Neural crest cell (in vitro differentiated cells): ENCODE measurements at regions not wholly inside any gene's neighbourhood (a gene's known extent, or its start where the extent isn't known, plus 50 kb on each side); places are given as distances from the start of the nearest gene placed in this dataset.
"Not testable (repeated sequence)": the region's sequence is repeated elsewhere in the genome, so short reads cannot be mapped to it uniquely, and the experiment has no call there.

Source experiments
- DNase-seq: peaks from one replicate; pipeline ENCODE4 v3.0.0; 2021; ENCODE audit warnings: low read depth, mixed read lengths, low spot score
- H3K27ac Mint-ChIP-seq: one replicate; pipeline ENCODE4 v1.8.0; 2021; ENCODE audit warnings: mild to moderate bottlenecking, mixed read lengths; ENCODE audit not compliant: unreplicated experiment
- H3K27me3 Mint-ChIP-seq: 2 replicates; pipeline ENCODE4 v1.8.0; 2021; ENCODE audit warnings: low read depth, mild to moderate bottlenecking, mixed read lengths
- H3K36me3 Mint-ChIP-seq: 2 replicates; pipeline ENCODE4 v1.8.0; 2021; ENCODE audit warnings: low read depth, mild to moderate bottlenecking, mixed read lengths
- H3K4me1 Mint-ChIP-seq: 2 replicates; pipeline ENCODE4 v1.8.0; 2021; ENCODE audit warnings: mixed read lengths
- H3K4me3 Mint-ChIP-seq: one replicate; pipeline ENCODE4 v1.8.0; 2021; ENCODE audit warnings: mild to moderate bottlenecking, mixed read lengths
- H3K9me3 Mint-ChIP-seq: 2 replicates; pipeline ENCODE4 v1.8.0; 2021; ENCODE audit warnings: mixed read lengths
- CTCF ChIP-seq: fragments of 200-600 bp; sonication (generic); conservative IDR thresholded peaks from 2 replicates; pipeline ENCODE4 v1.5.0; 2021; ENCODE audit warnings: antibody characterized with exemption, mild to moderate bottlenecking

GRCh38 chr1:194857413-194857812, 1671.0 kb upstream of the B3GALT2 start:
- Mint-ChIP-seq H3K9me3 (peaks cover 14% of the 10 kb centered on the region), H3K4me3 (no peak overlapping the region), H3K27me3 (no peaks in the 10 kb centered on the region), H3K36me3 (peaks cover 2% of the 10 kb centered on the region), H3K4me1 (no peaks in the 10 kb centered on the region), H3K27ac (no peak overlapping the region)
- no peak for DNase-seq
- TF ChIP-seq CTCF: no peak

GRCh38 chr1:194848846-194849245, 1662.4 kb upstream of the B3GALT2 start:
- no peaks in the 10 kb centered on the region for H3K4me1 Mint-ChIP-seq
- H3K36me3 Mint-ChIP-seq: no peaks in the 10 kb centered on the region
- no peak overlapping the region for H3K4me3 Mint-ChIP-seq
- H3K27ac Mint-ChIP-seq: no peak overlapping the region
- H3K9me3 Mint-ChIP-seq: no peaks in the 10 kb centered on the region
- TF ChIP-seq CTCF: no peak
- DNase-seq: no peak
- no peaks in the 10 kb centered on the region for H3K27me3 Mint-ChIP-seq

- no peaks in the 10 kb centered on the region for H3K9me3 Mint-ChIP-seq
- H3K36me3 Mint-ChIP-seq: no peaks in the 10 kb centered on the region
- no peaks in the 10 kb centered on the region for H3K27me3 Mint-ChIP-seq
- TF ChIP-seq CTCF: no peak
- no peak overlapping the region for H3K27ac Mint-ChIP-seq
- DNase-seq: no peak
- H3K4me1 Mint-ChIP-seq: no peaks in the 10 kb centered on the region
- H3K4me3 Mint-ChIP-seq: no peak overlapping the region
These were observed 1660.1 kb upstream of the B3GALT2 start for GRCh38 chr1:194846488-194846887.

GRCh38 chr1:194843077-194843476, 1656.7 kb upstream of the B3GALT2 start:
- no peaks in the 10 kb centered on the region for H3K27me3 Mint-ChIP-seq
- no peak for TF ChIP-seq CTCF
- H3K27ac Mint-ChIP-seq: no peak overlapping the region
- H3K4me1 Mint-ChIP-seq: no peaks in the 10 kb centered on the region
- no peak overlapping the region for H3K4me3 Mint-ChIP-seq
- DNase-seq: no peak
- H3K9me3 Mint-ChIP-seq: no peaks in the 10 kb centered on the region
- H3K36me3 Mint-ChIP-seq: no peaks in the 10 kb centered on the region

GRCh38 chr1:194833111-194833510, 1646.7 kb upstream of the B3GALT2 start:
- H3K27me3 Mint-ChIP-seq: no peaks in the 10 kb centered on the region
- H3K4me3 Mint-ChIP-seq: no peak overlapping the region
- no peaks in the 10 kb centered on the region for H3K9me3 Mint-ChIP-seq
- no peak for TF ChIP-seq CTCF
- no peak overlapping the region for H3K27ac Mint-ChIP-seq
- peaks cover 9% of the 10 kb centered on the region for H3K4me1 Mint-ChIP-seq
- H3K36me3 Mint-ChIP-seq: no peaks in the 10 kb centered on the region
- DNase-seq: no peak

GRCh38 chr1:194831595-194831994, 1645.2 kb upstream of the B3GALT2 start:
- not testable (repeated sequence) for H3K27me3 Mint-ChIP-seq, H3K36me3 Mint-ChIP-seq, H3K4me1 Mint-ChIP-seq, DNase-seq, H3K4me3 Mint-ChIP-seq, H3K27ac Mint-ChIP-seq, H3K9me3 Mint-ChIP-seq
